Naive thymus-derived CD8-positive, alpha-beta T cell (primary cell): ENCODE measurements at regions not wholly inside any gene's neighbourhood (a gene's known extent, or its start where the extent isn't known, plus 50 kb on each side); places are given as distances from the start of the nearest gene placed in this dataset.
A peak's percentile ranks its signal among the peaks of the same experiment; 100 is the strongest.
"Not testable (repeated sequence)": the region's sequence is repeated elsewhere in the genome, so short reads cannot be mapped to it uniquely, and the experiment has no call there.

ENCODE experiments used
- ATAC-seq, 2 donors: fragments of 150-1000 bp; cut with Tn5 transposase in 1 of 2; sonication (Bioruptor Pico), chemical (Tn5 transposase) in 1 of 2; 1 replicate in 1 of 2; 2 replicates in 1 of 2; pipeline ENCODE4 v1.10.0; 2021; ENCODE audit warnings: mild to moderate bottlenecking in 2 of 2, moderate library complexity in 2 of 2
- POLR2A ChIA-PET: fragments of 350-600 bp; sonication (Branson Sonifier 250); formaldehyde crosslinking; loops from one replicate; lab custom pipeline; 2021; ENCODE audit warnings: antibody characterized with exemption; lab: Charles Lee
- DNase-seq, 10 donors: peaks; one replicate each; pipeline versions ENCODE4 v3.0.0 to v3.0.0-alpha.2; 2020 to 2022
- H3K27ac Mint-ChIP-seq, 10 donors: one replicate each; pipeline ENCODE4 v1.8.0; 2020 to 2022; ENCODE audit warnings: mild to moderate bottlenecking in 10 of 10, mixed read lengths in 10 of 10, moderate library complexity in 4 of 10, inconsistent platforms in 1 of 10
- H3K27me3 Mint-ChIP-seq, 5 donors: one replicate each; pipeline ENCODE4 v1.8.0; 2021 to 2022; ENCODE audit warnings: mixed read lengths in 5 of 5
- H3K36me3 Mint-ChIP-seq, 3 donors: one replicate each; pipeline ENCODE4 v1.8.0; 2020 to 2022; ENCODE audit warnings: mixed read lengths in 3 of 3, mild to moderate bottlenecking in 2 of 3, inconsistent platforms in 1 of 3
- H3K4me1 Mint-ChIP-seq, 4 donors: one replicate each; pipeline ENCODE4 v1.8.0; 2021 to 2022; ENCODE audit warnings: mixed read lengths in 4 of 4
- H3K4me3 Mint-ChIP-seq, 10 donors: one replicate each; pipeline ENCODE4 v1.8.0; 2020 to 2022; ENCODE audit warnings: mild to moderate bottlenecking in 10 of 10, mixed read lengths in 10 of 10, moderate library complexity in 6 of 10, inconsistent platforms in 1 of 10
- H3K9me3 Mint-ChIP-seq, 9 donors: one replicate each; pipeline ENCODE4 v1.8.0; 2020 to 2022; ENCODE audit warnings: mixed read lengths in 9 of 9, mild to moderate bottlenecking in 3 of 9, inconsistent platforms in 1 of 9, moderate library complexity in 1 of 9

GRCh38 chr9:73893230-73893629 lies 603.9 kb upstream of the RORB start:
- H3K4me1 Mint-ChIP-seq = no peaks in the 10 kb centered on the region
- DNase-seq (no peak), ATAC-seq (no peak)
- POLR2A ChIA-PET = no interaction called here
- H3K27me3 Mint-ChIP-seq = no peaks in the 10 kb centered on the region
- peaks cover 0 to 16% (median 6%) of the 10 kb centered on the region in 9 donors for H3K9me3 Mint-ChIP-seq
- H3K4me3 Mint-ChIP-seq = no peak overlapping the region
- no peaks in the 10 kb centered on the region for H3K36me3 Mint-ChIP-seq
- H3K27ac Mint-ChIP-seq = no peak overlapping the region

DNA sequence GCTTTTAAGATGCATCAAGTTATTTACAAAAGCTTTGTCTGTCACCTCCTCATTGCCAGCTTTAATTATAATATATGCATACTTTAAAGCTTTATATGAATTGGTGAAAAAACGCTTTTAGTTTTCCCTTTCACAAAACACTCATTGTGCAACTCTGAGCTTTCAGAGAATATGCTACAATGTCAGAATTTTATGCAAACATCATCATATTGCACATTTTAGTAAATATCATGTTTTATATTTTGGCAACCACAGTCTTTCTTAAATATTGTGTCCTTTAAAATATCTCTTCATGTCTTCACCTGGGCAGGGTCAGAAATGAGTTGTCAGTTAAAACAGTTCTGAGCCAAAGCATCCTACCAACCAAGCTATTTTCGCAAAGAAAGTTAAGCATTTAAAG lies 601.1 kb upstream of the RORB start:
- Mint-ChIP-seq H3K9me3 (peaks cover 0 to 27% (median 6%) of the 10 kb centered on the region in 9 donors), H3K27ac (no peak overlapping the region), H3K4me3 (no peak overlapping the region), H3K27me3 (no peaks in the 10 kb centered on the region), H3K4me1 (no peaks in the 10 kb centered on the region), H3K36me3 (no peaks in the 10 kb centered on the region)
- POLR2A ChIA-PET = no interaction called here
- DNase-seq (no peak), ATAC-seq (no peak)

- Mint-ChIP-seq H3K9me3 (peaks cover 0 to 20% (median 2%) of the 10 kb centered on the region in 9 donors), H3K4me1 (no peaks in the 10 kb centered on the region), H3K27ac (no peak overlapping the region), H3K4me3 (no peak overlapping the region), H3K36me3 (no peaks in the 10 kb centered on the region), H3K27me3 (no peaks in the 10 kb centered on the region)
- POLR2A ChIA-PET = no interaction called here
- ATAC-seq (no peak), DNase-seq (no peak)
These were observed 590.5 kb upstream of the RORB start for GRCh38 chr9:73906671-73907070.

GRCh38 chr9:73911804-73912203 lies 585.3 kb upstream of the RORB start:
- ATAC-seq = no peak
- Mint-ChIP-seq H3K27me3 (no peaks in the 10 kb centered on the region), H3K4me3 (no peak overlapping the region), H3K4me1 (no peaks in the 10 kb centered on the region), H3K27ac (no peak overlapping the region), H3K36me3 (no peaks in the 10 kb centered on the region), H3K9me3 (peaks cover 0 to 17% (median 0%) of the 10 kb centered on the region in 9 donors)
- POLR2A ChIA-PET = no interaction called here
- DNase-seq = no peak

DNA sequence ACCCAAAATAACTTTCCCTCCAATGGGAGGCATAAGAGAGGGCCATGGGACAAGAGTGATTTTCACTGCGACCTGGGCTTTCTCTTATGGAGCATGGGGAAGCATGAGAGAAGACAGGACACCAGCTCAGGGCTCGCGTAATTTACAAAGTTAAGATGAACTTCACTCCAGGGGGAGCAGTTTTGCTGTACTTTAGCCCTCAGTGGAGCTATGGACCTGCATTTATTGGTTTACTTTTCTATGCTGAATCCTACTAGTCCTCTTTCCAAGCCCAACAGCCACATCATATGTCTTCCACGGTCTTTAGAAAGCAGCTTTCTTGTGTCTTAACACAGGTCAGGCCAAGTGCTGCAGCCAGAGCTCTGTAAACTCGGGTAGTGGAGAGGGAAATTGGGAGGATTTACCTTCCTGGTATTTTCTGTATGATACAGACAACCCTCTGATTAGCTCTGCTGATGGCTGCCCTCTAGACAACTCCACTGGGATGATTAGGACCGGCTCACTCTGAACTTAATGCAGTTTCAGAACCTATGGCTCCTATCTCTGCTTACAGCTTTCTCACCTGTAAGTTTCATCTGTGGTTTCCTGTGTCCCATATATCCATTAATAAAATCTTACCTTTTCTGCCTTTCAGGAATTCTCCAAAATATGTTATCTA lies 581.0 kb upstream of the RORB start:
- Mint-ChIP-seq H3K36me3 (no peaks in the 10 kb centered on the region), H3K27ac (peak overlapping the region in 1 of 10 donors; percentile 15), H3K4me1 (no peaks in the 10 kb centered on the region), H3K4me3 (no peak overlapping the region), H3K9me3 (peaks cover 0 to 3% (median 0%) of the 10 kb centered on the region in 9 donors), H3K27me3 (no peaks in the 10 kb centered on the region)
- ATAC-seq (no peak), DNase-seq (no peak)
- POLR2A ChIA-PET = no interaction called here

- Mint-ChIP-seq H3K4me3 (no peak overlapping the region), H3K4me1 (no peaks in the 10 kb centered on the region), H3K27me3 (no peaks in the 10 kb centered on the region), H3K36me3 (no peaks in the 10 kb centered on the region), H3K9me3 (peaks cover 0 to 9% (median 0%) of the 10 kb centered on the region in 9 donors), H3K27ac (peak overlapping the region in 1 of 10 donors; percentile 13)
- no peak for DNase-seq
- no peak for ATAC-seq
- POLR2A ChIA-PET = no interaction called here
These were observed 577.4 kb upstream of the RORB start for GRCh38 chr9:73919712-73920111.

DNA sequence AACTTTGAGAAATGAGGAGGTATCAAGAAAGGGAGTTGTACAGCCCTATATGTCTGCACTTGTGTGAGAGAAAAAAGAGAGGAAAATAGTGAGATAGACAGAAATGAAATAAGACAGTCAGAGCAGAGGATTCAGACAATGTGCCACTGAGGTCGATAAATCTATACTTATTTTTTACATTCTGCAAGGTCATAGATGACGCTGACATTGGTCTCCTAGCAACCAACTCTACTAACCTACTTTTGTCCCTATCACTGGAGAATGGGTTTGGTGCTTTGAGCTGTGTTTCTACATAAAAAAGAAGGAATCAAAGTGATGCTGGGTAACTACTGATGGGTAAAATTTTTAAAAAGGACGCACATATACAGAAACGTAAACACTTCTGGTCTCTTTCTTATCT lies 573.3 kb upstream of the RORB start:
- no peak for DNase-seq
- no peaks in the 10 kb centered on the region for H3K27me3 Mint-ChIP-seq
- H3K4me3 Mint-ChIP-seq = no peak overlapping the region
- no peak for ATAC-seq
- no peak overlapping the region for H3K27ac Mint-ChIP-seq
- H3K9me3 Mint-ChIP-seq = peaks cover 0 to 9% (median 0%) of the 10 kb centered on the region in 9 donors
- POLR2A ChIA-PET = no interaction called here
- no peaks in the 10 kb centered on the region for H3K36me3 Mint-ChIP-seq
- no peaks in the 10 kb centered on the region for H3K4me1 Mint-ChIP-seq

DNA sequence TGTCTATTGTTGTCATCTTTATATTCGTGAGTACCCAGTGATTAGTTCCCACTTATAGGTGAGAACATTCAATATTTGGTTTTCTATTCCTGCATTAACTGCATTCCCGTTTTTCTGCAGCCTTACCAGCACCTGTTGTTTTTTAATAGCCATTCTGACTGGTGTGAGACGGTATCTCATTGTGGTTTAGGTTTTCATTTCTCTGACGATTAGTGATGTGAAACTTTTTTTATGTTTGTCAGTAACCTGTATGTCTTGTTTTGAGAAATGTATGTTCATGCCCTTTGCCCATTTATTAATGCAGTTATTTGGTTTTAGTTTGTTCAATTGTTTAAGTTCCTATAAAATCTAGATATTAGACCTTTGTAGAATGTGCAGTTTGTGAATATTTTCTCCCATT lies 546.0 kb upstream of the RORB start:
- Mint-ChIP-seq H3K4me3 (no peak overlapping the region), H3K27ac (no peak overlapping the region), H3K9me3 (peaks cover 0 to 10% (median 2%) of the 10 kb centered on the region in 9 donors), H3K27me3 (no peaks in the 10 kb centered on the region), H3K4me1 (no peaks in the 10 kb centered on the region), H3K36me3 (no peaks in the 10 kb centered on the region)
- no peak for DNase-seq
- POLR2A ChIA-PET = no interaction called here
- no peak for ATAC-seq

- no peak overlapping the region for H3K27ac Mint-ChIP-seq
- H3K36me3 Mint-ChIP-seq = no peaks in the 10 kb centered on the region
- ATAC-seq (no peak), DNase-seq (no peak)
- no peak overlapping the region for H3K4me3 Mint-ChIP-seq
- no peaks in the 10 kb centered on the region for H3K4me1 Mint-ChIP-seq
- H3K9me3 Mint-ChIP-seq = peaks cover 0 to 22% (median 2%) of the 10 kb centered on the region in 9 donors
- H3K27me3 Mint-ChIP-seq = no peaks in the 10 kb centered on the region
- POLR2A ChIA-PET = no interaction called here
These were observed 534.3 kb upstream of the RORB start for GRCh38 chr9:73962792-73963191.

DNA sequence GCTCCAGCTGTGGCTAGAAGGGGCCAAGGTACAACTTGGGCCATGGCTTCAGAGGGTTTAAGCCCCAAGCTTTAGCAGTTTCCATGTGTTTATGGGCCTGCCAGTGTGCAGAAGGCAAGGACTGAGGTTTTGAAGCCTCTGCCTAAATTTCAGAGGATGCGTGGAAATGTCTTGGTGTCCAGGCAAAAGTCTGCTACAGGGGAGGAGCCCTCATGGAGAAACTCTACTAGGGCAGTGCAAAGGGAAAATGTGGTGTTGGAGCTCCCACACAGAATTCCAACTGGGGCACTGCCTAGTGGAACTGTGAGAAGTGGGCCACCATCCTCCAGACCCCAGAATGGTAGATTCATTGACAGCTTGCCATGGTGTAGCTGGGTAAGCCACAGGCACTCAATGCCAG lies 527.2 kb upstream of the RORB start:
- peaks cover 0 to 6% (median 0%) of the 10 kb centered on the region in 3 donors for H3K36me3 Mint-ChIP-seq
- ATAC-seq = no peak
- no peak overlapping the region for H3K27ac Mint-ChIP-seq
- no peaks in the 10 kb centered on the region for H3K4me1 Mint-ChIP-seq
- no peaks in the 10 kb centered on the region for H3K27me3 Mint-ChIP-seq
- peaks cover 5 to 17% (median 6%) of the 10 kb centered on the region in 9 donors for H3K9me3 Mint-ChIP-seq
- POLR2A ChIA-PET = no interaction called here
- DNase-seq = no peak
- no peak overlapping the region for H3K4me3 Mint-ChIP-seq

DNA sequence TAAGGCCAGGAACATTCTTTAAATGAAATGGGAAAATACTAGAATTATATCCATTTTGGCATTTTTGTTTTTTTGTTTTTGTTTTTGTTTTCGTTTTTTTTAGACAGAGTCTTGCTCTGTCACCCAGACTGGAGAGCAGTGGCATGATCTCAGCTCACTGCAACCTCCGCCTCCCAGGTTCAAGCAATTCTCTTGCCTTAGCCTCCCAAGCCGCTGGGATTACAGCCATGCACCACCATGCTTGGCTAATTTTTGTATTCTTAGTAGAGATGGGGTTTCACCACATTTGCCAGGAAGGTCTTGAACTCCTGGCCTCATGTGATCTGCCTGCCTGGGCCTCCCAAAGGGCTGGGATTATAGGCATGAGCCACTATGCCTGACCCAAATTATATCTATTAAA lies 520.7 kb upstream of the RORB start:
- H3K27ac Mint-ChIP-seq, DNase-seq, POLR2A ChIA-PET, ATAC-seq, H3K4me1 Mint-ChIP-seq, H3K27me3 Mint-ChIP-seq, H3K4me3 Mint-ChIP-seq, H3K36me3 Mint-ChIP-seq: not testable (repeated sequence)
- peaks cover 0 to 17% (median 3%) of the 10 kb centered on the region in 9 donors for H3K9me3 Mint-ChIP-seq

DNA sequence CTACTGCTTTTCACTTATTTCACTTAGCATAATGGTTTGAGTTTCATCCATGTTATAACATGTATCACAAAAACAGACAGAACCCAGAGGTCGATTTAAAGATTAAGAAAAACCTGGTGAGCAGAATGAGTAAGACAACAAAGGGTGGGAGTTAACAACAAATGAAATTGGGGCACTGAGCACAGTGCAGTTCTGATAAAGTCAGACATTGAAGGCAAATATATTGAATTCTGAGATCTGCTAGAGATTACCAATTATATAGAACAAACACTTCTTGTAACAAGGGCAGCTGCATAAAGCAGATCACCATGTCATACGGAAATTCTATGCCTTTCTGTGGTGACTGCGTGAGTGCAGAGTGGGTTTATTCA lies 517.3 kb upstream of the RORB start:
- H3K9me3 Mint-ChIP-seq = peaks cover 0 to 14% (median 0%) of the 10 kb centered on the region in 9 donors
- H3K4me1 Mint-ChIP-seq = no peaks in the 10 kb centered on the region
- no peaks in the 10 kb centered on the region for H3K36me3 Mint-ChIP-seq
- no peak overlapping the region for H3K27ac Mint-ChIP-seq
- POLR2A ChIA-PET = no interaction called here
- no peaks in the 10 kb centered on the region for H3K27me3 Mint-ChIP-seq
- DNase-seq (no peak), ATAC-seq (no peak)
- no peak overlapping the region for H3K4me3 Mint-ChIP-seq

DNA sequence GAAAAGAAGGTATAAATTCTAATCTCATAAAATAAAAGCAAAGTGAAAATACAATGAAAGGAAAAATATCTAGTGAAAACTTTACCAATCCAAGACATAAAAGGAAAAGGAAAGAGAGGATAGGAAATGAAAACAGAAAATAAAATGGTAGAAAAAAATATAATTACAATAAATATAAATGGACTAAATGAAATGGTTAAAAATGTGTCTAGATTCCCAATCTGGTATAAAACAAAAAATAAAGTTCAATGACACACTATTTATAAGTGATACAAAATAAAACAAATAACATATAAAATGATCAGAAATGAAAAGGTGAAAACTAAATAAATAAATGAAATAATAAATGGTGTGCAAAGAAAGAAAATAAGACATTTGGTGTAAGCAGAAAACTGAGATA lies 516.4 kb upstream of the RORB start:
- Mint-ChIP-seq H3K27ac (no peak overlapping the region), H3K4me1 (no peaks in the 10 kb centered on the region), H3K27me3 (no peaks in the 10 kb centered on the region), H3K36me3 (peaks cover 0 to 2% (median 0%) of the 10 kb centered on the region in 3 donors), H3K9me3 (peaks cover 0 to 12% (median under 1%) of the 10 kb centered on the region in 9 donors), H3K4me3 (no peak overlapping the region)
- ATAC-seq (no peak), DNase-seq (no peak)
- POLR2A ChIA-PET = no interaction called here

DNA sequence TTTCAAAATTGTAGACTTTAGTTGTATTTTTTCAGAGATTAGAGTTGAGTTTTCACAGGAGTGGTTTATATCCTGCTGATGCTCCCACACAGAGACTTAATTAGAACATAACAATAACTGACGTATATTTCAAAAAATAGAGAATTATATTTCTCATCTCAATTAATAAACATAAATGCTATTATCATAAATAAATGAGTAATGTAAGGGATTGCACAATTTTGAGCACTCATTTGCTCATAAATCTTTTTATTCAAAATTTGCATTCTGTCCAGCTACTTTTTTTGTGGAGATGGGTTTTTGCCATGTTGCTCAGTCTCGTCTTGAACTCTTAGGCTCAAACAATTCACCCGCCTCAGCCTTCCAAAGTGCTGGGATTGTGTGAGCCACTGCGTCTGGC lies 515.7 kb upstream of the RORB start:
- POLR2A ChIA-PET = no interaction called here
- H3K4me1 Mint-ChIP-seq = no peaks in the 10 kb centered on the region
- ATAC-seq = no peak
- no peak overlapping the region for H3K4me3 Mint-ChIP-seq
- H3K36me3 Mint-ChIP-seq = peaks cover 0 to 6% (median 0%) of the 10 kb centered on the region in 3 donors
- H3K27me3 Mint-ChIP-seq = no peaks in the 10 kb centered on the region
- H3K27ac Mint-ChIP-seq = no peak overlapping the region
- H3K9me3 Mint-ChIP-seq = peaks cover 0 to 14% (median 2%) of the 10 kb centered on the region in 9 donors
- no peak for DNase-seq
